ENCODE measurements at regions not wholly inside any gene's neighbourhood (a gene's known extent, or its start where the extent isn't known, plus 50 kb on each side); places are given as distances from the start of the nearest gene placed in this dataset.
A peak's percentile ranks its signal among the peaks of the same experiment; 100 is the strongest.

GRCh38 chr2:173697929-173698328 is 267.2 kb downstream of the SP3 start:
- TF ChIP-seq, protein P1, sequence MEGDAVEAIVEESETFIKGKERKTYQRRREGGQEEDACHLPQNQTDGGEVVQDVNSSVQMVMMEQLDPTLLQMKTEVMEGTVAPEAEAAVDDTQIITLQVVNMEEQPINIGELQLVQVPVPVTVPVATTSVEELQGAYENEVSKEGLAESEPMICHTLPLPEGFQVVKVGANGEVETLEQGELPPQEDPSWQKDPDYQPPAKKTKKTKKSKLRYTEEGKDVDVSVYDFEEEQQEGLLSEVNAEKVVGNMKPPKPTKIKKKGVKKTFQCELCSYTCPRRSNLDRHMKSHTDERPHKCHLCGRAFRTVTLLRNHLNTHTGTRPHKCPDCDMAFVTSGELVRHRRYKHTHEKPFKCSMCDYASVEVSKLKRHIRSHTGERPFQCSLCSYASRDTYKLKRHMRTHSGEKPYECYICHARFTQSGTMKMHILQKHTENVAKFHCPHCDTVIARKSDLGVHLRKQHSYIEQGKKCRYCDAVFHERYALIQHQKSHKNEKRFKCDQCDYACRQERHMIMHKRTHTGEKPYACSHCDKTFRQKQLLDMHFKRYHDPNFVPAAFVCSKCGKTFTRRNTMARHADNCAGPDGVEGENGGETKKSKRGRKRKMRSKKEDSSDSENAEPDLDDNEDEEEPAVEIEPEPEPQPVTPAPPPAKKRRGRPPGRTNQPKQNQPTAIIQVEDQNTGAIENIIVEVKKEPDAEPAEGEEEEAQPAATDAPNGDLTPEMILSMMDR (IDR thresholded peaks at IDR 0.05), result no peak
- TF ChIP-seq POLR2AphosphoS5 (IDR thresholded peaks at IDR 0.05) (no peak), POLR2A (IDR thresholded peaks at IDR 0.05) (peak in 1 of 4 donors; percentile 44), EP300 (IDR thresholded peaks at IDR 0.05) (no peak)

Measured in stomach (tissue), 4 donors.